Natural killer cell (primary cell): ENCODE measurements at regions not wholly inside any gene's neighbourhood (a gene's known extent, or its start where the extent isn't known, plus 50 kb on each side); places are given as distances from the start of the nearest gene placed in this dataset.

ENCODE experiments used
- ATAC-seq, 3 donors: fragments of 150-1000 bp in 2 of 3; fragments of 200-7000 bp in 1 of 3; cut with Tn5 transposase; 1 replicate in 1 of 3; 2 replicates in 2 of 3; pipeline ENCODE4 v1.10.0; 2021; ENCODE audit warnings: mild to moderate bottlenecking in 2 of 3, moderate library complexity in 2 of 3
- DNase-seq, 2 donors: peaks; one replicate each; pipeline versions ENCODE4 v3.0.0 to v3.0.0-alpha.2; 2013 to 2021; ENCODE audit warnings: mixed read lengths in 1 of 2
- H3K27ac ChIP-seq: one replicate; pipeline ENCODE4 v1.5.1; 2013; ENCODE audit warnings: mild to moderate bottlenecking, low read length
- H3K27me3 ChIP-seq: one replicate; pipeline ENCODE4 v1.6.1; 2013; ENCODE audit warnings: low read length; ENCODE audit not compliant: control insufficient read depth, insufficient read depth
- H3K36me3 ChIP-seq: one replicate; pipeline ENCODE4 v1.6.1; 2013; ENCODE audit warnings: low read length; ENCODE audit not compliant: control insufficient read depth, insufficient read depth
- H3K4me1 ChIP-seq: one replicate; pipeline ENCODE4 v1.6.1; 2013; ENCODE audit warnings: low read length; ENCODE audit not compliant: control insufficient read depth, insufficient read depth
- H3K4me3 ChIP-seq: one replicate; pipeline ENCODE4 v1.5.1; 2013; ENCODE audit warnings: low read length
- H3K9me3 ChIP-seq: one replicate; pipeline ENCODE4 v1.6.1; 2013; ENCODE audit warnings: low read length; ENCODE audit not compliant: control insufficient read depth, insufficient read depth
- H3K27ac Mint-ChIP-seq, 2 donors: one replicate each; pipeline ENCODE4 v1.8.0; 2022; ENCODE audit warnings: mild to moderate bottlenecking in 2 of 2, mixed read lengths in 2 of 2, moderate library complexity in 1 of 2
- H3K27me3 Mint-ChIP-seq, 2 donors: one replicate each; pipeline ENCODE4 v1.8.0; 2022; ENCODE audit warnings: low read depth in 2 of 2, mixed read lengths in 2 of 2
- H3K36me3 Mint-ChIP-seq: one replicate; pipeline ENCODE4 v1.8.0; 2022; ENCODE audit warnings: mixed read lengths
- H3K4me1 Mint-ChIP-seq, 2 donors: one replicate each; pipeline ENCODE4 v1.8.0; 2022; ENCODE audit warnings: mixed read lengths in 2 of 2
- H3K4me3 Mint-ChIP-seq: one replicate; pipeline ENCODE4 v1.8.0; 2022; ENCODE audit warnings: mild to moderate bottlenecking, moderate library complexity, mixed read lengths
- H3K9me3 Mint-ChIP-seq, 2 donors: one replicate each; pipeline ENCODE4 v1.8.0; 2022; ENCODE audit warnings: mixed read lengths in 2 of 2
- CTCF ChIP-seq: fragments of 200-600 bp; IDR thresholded peaks from one replicate; pipeline ENCODE4 v1.8.0; 2022; ENCODE audit warnings: antibody characterized with exemption
- WGBS: methylation state at CpG from one replicate; pipeline ENCODE4 v1.1.7; 2013; ENCODE audit warnings: missing lambda C conversion rate; ENCODE audit not compliant: insufficient coverage; 5-methylcytosine and 5-hydroxymethylcytosine counted together
- intact Hi-C: fragments of 100-400 bp; cut with micrococcal nuclease; formaldehyde crosslinking; loops from one replicate; pipeline ENCODE4 v1.14.2; 2022

GRCh38 chr15:47477341-47477740 lies 240.0 kb upstream of the SEMA6D start:
- no peaks in the 10 kb centered on the region for H3K36me3 Mint-ChIP-seq
- no peaks in the 10 kb centered on the region for H3K9me3 ChIP-seq
- H3K36me3 ChIP-seq = no peaks in the 10 kb centered on the region
- ATAC-seq (no peak), DNase-seq (no peak)
- H3K9me3 Mint-ChIP-seq = peaks cover 5 to 7% of the 10 kb centered on the region in 2 donors
- no peaks in the 10 kb centered on the region for H3K27me3 ChIP-seq
- intact Hi-C loops = no loop called here
- H3K4me3 ChIP-seq = no peak overlapping the region
- TF ChIP-seq CTCF = no peak
- H3K27me3 Mint-ChIP-seq = peaks cover 9 to 17% of the 10 kb centered on the region in 2 donors
- H3K27ac Mint-ChIP-seq = no peak overlapping the region
- H3K27ac ChIP-seq = no peak overlapping the region
- H3K4me1 Mint-ChIP-seq = no peaks in the 10 kb centered on the region
- no peak overlapping the region for H3K4me3 Mint-ChIP-seq
- no peaks in the 10 kb centered on the region for H3K4me1 ChIP-seq

GRCh38 chr15:47484059-47484458 lies 233.2 kb upstream of the SEMA6D start:
- H3K36me3 ChIP-seq = no peaks in the 10 kb centered on the region
- H3K4me1 Mint-ChIP-seq = no peaks in the 10 kb centered on the region
- H3K27me3 Mint-ChIP-seq = peaks cover 0 to 8% of the 10 kb centered on the region in 2 donors
- H3K9me3 ChIP-seq = no peaks in the 10 kb centered on the region
- H3K27ac ChIP-seq = no peak overlapping the region
- 48% methylated on average over 2 of the region's 3 CpGs for WGBS
- H3K4me3 Mint-ChIP-seq = no peak overlapping the region
- DNase-seq (no peak), ATAC-seq (no peak)
- no peak overlapping the region for H3K27ac Mint-ChIP-seq
- intact Hi-C loops = loop anchor here (10.0 kb wide), 1 partner anchor 59 kb away; no protein-coding TSS in a partner anchor
- H3K4me3 ChIP-seq = no peak overlapping the region
- no peaks in the 10 kb centered on the region for H3K4me1 ChIP-seq
- no peak for TF ChIP-seq CTCF
- H3K9me3 Mint-ChIP-seq = peaks cover 5% of the 10 kb centered on the region in 2 donors
- H3K27me3 ChIP-seq = no peaks in the 10 kb centered on the region
- H3K36me3 Mint-ChIP-seq = no peaks in the 10 kb centered on the region

- Mint-ChIP-seq H3K27me3 (peaks cover 0 to 8% of the 10 kb centered on the region in 2 donors), H3K4me1 (no peaks in the 10 kb centered on the region), H3K27ac (no peak overlapping the region), H3K4me3 (no peak overlapping the region), H3K36me3 (no peaks in the 10 kb centered on the region), H3K9me3 (peaks cover 5% of the 10 kb centered on the region in 2 donors)
- H3K36me3 ChIP-seq = no peaks in the 10 kb centered on the region
- no peak overlapping the region for H3K27ac ChIP-seq
- ATAC-seq = no peak
- no peaks in the 10 kb centered on the region for H3K9me3 ChIP-seq
- H3K4me1 ChIP-seq = no peaks in the 10 kb centered on the region
- no peak for DNase-seq
- WGBS = no CpG with 5 or more reads among the region's 2 CpGs
- no peak overlapping the region for H3K4me3 ChIP-seq
- intact Hi-C loops = loop anchor here (10.0 kb wide), 1 partner anchor 60 kb away; no protein-coding TSS in a partner anchor
- H3K27me3 ChIP-seq = no peaks in the 10 kb centered on the region
- no peak for TF ChIP-seq CTCF
Measured at GRCh38 chr15:47484997-47485396, 232.3 kb upstream of the SEMA6D start.

- no peak for ATAC-seq
- DNase-seq = no peak
- Histone ChIP-seq H3K27ac (no peak overlapping the region), H3K9me3 (no peaks in the 10 kb centered on the region), H3K4me3 (no peak overlapping the region), H3K27me3 (no peaks in the 10 kb centered on the region), H3K4me1 (no peaks in the 10 kb centered on the region), H3K36me3 (no peaks in the 10 kb centered on the region)
- Mint-ChIP-seq H3K27ac (no peak overlapping the region), H3K4me3 (no peak overlapping the region), H3K27me3 (peaks cover 0 to 8% of the 10 kb centered on the region in 2 donors), H3K36me3 (no peaks in the 10 kb centered on the region), H3K4me1 (no peaks in the 10 kb centered on the region), H3K9me3 (peaks cover 1 to 2% of the 10 kb centered on the region in 2 donors)
- intact Hi-C loops = loop anchor here (10.0 kb wide), 1 partner anchor 61 kb away; no protein-coding TSS in a partner anchor
- WGBS = 92% methylated on average over 1 of the region's 2 CpGs
- no peak for TF ChIP-seq CTCF
Measured at GRCh38 chr15:47485419-47485818, 231.9 kb upstream of the SEMA6D start.
